Astrocyte (in vitro differentiated cells and primary cell): ENCODE measurements at regions not wholly inside any gene's neighbourhood (a gene's known extent, or its start where the extent isn't known, plus 50 kb on each side); places are given as distances from the start of the nearest gene placed in this dataset.

Experiments
- DNase-seq: peaks from one replicate; pipeline ENCODE4 v3.0.0-alpha.2; 2010; ENCODE audit warnings: low read depth
- FAIRE-seq: peaks from 2 replicates; lab custom pipeline; 2011; peaks lifted over from hg19 to GRCh38; lab: Jason Lieb, UNC
- H2AFZ ChIP-seq: 2 replicates; pipeline ENCODE4 v1.6.0; 2012; ENCODE audit warnings: low read depth, low read length, inconsistent platforms
- H3K27ac ChIP-seq: 2 replicates; pipeline ENCODE4 v1.5.1; 2011; ENCODE audit warnings: low read depth, low read length, inconsistent platforms
- H3K27me3 ChIP-seq: 2 replicates; pipeline ENCODE4 v1.6.0; 2011; ENCODE audit warnings: low read length, inconsistent platforms; ENCODE audit not compliant: insufficient read depth
- H3K36me3 ChIP-seq: 2 replicates; pipeline ENCODE4 v1.5.1; 2011; ENCODE audit warnings: low read length, inconsistent platforms; ENCODE audit not compliant: insufficient read depth
- H3K4me1 ChIP-seq: 2 replicates; pipeline ENCODE4 v1.5.1; 2011; ENCODE audit warnings: low read length, inconsistent platforms; ENCODE audit not compliant: insufficient read depth
- H3K4me2 ChIP-seq: 2 replicates; pipeline ENCODE4 v1.6.0; 2012; ENCODE audit warnings: low read length, inconsistent platforms
- H3K4me3 ChIP-seq: 2 replicates; pipeline ENCODE4 v1.5.1; 2011; ENCODE audit warnings: low read depth, mild to moderate bottlenecking, low read length, inconsistent platforms; ENCODE audit not compliant: insufficient read depth
- H3K79me2 ChIP-seq: 2 replicates; pipeline ENCODE4 v1.6.0; 2012; ENCODE audit warnings: mild to moderate bottlenecking, low read length, inconsistent platforms; ENCODE audit not compliant: insufficient read depth
- H3K9ac ChIP-seq: 2 replicates; pipeline ENCODE4 v1.6.0; 2012; ENCODE audit warnings: mild to moderate bottlenecking, low read length, inconsistent platforms
- H3K9me3 ChIP-seq: 2 replicates; pipeline ENCODE4 v1.5.1; 2012; ENCODE audit warnings: low read depth, mild to moderate bottlenecking, low read length, inconsistent platforms; ENCODE audit not compliant: insufficient read depth
- H4K20me1 ChIP-seq: 2 replicates; pipeline ENCODE4 v1.6.0; 2012; ENCODE audit warnings: low read length, inconsistent platforms; ENCODE audit not compliant: insufficient read depth
- H3K27ac Mint-ChIP-seq: one replicate; pipeline ENCODE4 v1.8.0; 2021; ENCODE audit warnings: mild to moderate bottlenecking, mixed read lengths; ENCODE audit not compliant: unreplicated experiment
- H3K27me3 Mint-ChIP-seq: one replicate; pipeline ENCODE4 v1.8.0; 2021; ENCODE audit warnings: low read depth, mixed read lengths; ENCODE audit not compliant: unreplicated experiment
- H3K36me3 Mint-ChIP-seq: one replicate; pipeline ENCODE4 v1.8.0; 2021; ENCODE audit warnings: low read depth, mixed read lengths; ENCODE audit not compliant: unreplicated experiment
- H3K4me1 Mint-ChIP-seq: one replicate; pipeline ENCODE4 v1.8.0; 2021; ENCODE audit warnings: low read depth, mixed read lengths; ENCODE audit not compliant: unreplicated experiment
- H3K4me3 Mint-ChIP-seq: one replicate; pipeline ENCODE4 v1.8.0; 2021; ENCODE audit warnings: mild to moderate bottlenecking, moderate library complexity, mixed read lengths; ENCODE audit not compliant: unreplicated experiment
- H3K9me3 Mint-ChIP-seq: one replicate; pipeline ENCODE4 v1.8.0; 2021; ENCODE audit warnings: mild to moderate bottlenecking, mixed read lengths; ENCODE audit not compliant: unreplicated experiment
- EZH2 ChIP-seq: IDR thresholded peaks from 2 replicates; pipeline ENCODE4 v1.6.1; 2012; ENCODE audit warnings: mild to moderate bottlenecking, low read length, inconsistent platforms; ENCODE audit not compliant: insufficient read depth
- TF ChIP-seq, protein P1 (sequence below): IDR thresholded peaks from 2 replicates; pipeline ENCODE4 v1.5.1; 2011; ENCODE audit warnings: low read depth, mild to moderate bottlenecking, inconsistent platforms, low read length, moderate library complexity; ENCODE audit not compliant: insufficient read depth

DNA sequence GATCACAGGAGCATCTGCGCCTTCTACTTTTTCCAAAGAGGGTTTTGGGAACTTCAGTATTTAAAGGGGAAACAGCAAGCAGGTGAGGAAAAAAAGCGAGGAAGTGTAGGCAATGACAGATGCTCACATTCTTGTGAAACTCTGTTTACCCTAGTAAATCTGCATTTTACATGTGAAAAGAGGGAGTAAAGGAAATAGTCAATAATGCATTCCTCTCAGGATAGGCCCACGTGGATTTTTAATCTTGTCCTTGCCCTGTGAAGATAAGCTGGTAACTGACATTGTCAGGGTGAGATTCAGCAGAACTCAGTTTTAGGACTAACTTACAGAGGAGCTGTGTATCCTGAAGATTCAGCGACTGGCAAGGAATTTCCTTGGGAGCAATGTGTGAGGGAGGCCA lies 1119.2 kb upstream of the TMEM132C start:
- H3K4me3 Mint-ChIP-seq = no peak overlapping the region
- no peak overlapping the region for H3K27ac Mint-ChIP-seq
- H2AFZ ChIP-seq = no peak overlapping the region

DNA sequence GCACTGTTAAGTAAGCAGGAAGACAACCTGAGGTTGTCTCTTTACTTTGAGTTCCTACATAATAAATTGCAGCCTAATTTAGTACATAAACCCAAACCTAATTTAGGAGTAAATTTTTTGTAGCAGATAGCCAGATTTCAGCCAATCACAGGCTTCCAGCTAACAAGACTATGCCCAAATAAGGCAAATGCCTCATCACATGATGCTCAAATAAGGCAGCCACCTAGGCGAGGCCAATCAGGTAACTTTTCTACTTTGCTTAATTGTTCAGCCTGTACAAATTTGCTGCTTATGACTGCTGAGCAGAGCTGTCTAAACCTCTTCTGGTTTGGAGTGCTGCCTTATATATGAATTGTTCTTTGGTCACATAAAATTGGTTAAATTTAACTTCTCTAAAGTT lies 1118.7 kb upstream of the TMEM132C start:
- FAIRE-seq (no peak), DNase-seq (no peak)
- H4K20me1 ChIP-seq = no peaks in the 10 kb centered on the region
- H3K4me3 ChIP-seq = no peak overlapping the region
- H3K4me1 Mint-ChIP-seq = no peaks in the 10 kb centered on the region
- H3K9me3 ChIP-seq = no peaks in the 10 kb centered on the region
- peaks cover 6% of the 10 kb centered on the region for H3K9me3 Mint-ChIP-seq
- H3K27ac ChIP-seq = no peak overlapping the region
- H3K27me3 Mint-ChIP-seq = no peaks in the 10 kb centered on the region
- peaks cover 10% of the 10 kb centered on the region for H3K4me1 ChIP-seq
- no peaks in the 10 kb centered on the region for H3K27me3 ChIP-seq
- H3K9ac ChIP-seq = no peak overlapping the region
- no peak overlapping the region for H2AFZ ChIP-seq
- H3K36me3 ChIP-seq = no peaks in the 10 kb centered on the region
- H3K79me2 ChIP-seq = no peaks in the 10 kb centered on the region
- no peak overlapping the region for H3K4me3 Mint-ChIP-seq
- TF ChIP-seq EZH2 = no peak
- TF ChIP-seq, protein P1, sequence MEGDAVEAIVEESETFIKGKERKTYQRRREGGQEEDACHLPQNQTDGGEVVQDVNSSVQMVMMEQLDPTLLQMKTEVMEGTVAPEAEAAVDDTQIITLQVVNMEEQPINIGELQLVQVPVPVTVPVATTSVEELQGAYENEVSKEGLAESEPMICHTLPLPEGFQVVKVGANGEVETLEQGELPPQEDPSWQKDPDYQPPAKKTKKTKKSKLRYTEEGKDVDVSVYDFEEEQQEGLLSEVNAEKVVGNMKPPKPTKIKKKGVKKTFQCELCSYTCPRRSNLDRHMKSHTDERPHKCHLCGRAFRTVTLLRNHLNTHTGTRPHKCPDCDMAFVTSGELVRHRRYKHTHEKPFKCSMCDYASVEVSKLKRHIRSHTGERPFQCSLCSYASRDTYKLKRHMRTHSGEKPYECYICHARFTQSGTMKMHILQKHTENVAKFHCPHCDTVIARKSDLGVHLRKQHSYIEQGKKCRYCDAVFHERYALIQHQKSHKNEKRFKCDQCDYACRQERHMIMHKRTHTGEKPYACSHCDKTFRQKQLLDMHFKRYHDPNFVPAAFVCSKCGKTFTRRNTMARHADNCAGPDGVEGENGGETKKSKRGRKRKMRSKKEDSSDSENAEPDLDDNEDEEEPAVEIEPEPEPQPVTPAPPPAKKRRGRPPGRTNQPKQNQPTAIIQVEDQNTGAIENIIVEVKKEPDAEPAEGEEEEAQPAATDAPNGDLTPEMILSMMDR = no peak
- H3K27ac Mint-ChIP-seq = no peak overlapping the region
- no peaks in the 10 kb centered on the region for H3K36me3 Mint-ChIP-seq
- no peak overlapping the region for H3K4me2 ChIP-seq

More for the DNA sequence above, 1119.2 kb upstream of the TMEM132C start:
- no peaks in the 10 kb centered on the region for H3K79me2 ChIP-seq
- FAIRE-seq = no peak
- H3K4me1 ChIP-seq = peaks cover 10% of the 10 kb centered on the region
- TF ChIP-seq EZH2 = no peak
- TF ChIP-seq, protein P1 = no peak
- Mint-ChIP-seq H3K36me3 (no peaks in the 10 kb centered on the region), H3K4me1 (no peaks in the 10 kb centered on the region), H3K9me3 (peaks cover 6% of the 10 kb centered on the region), H3K27me3 (no peaks in the 10 kb centered on the region)
- no peak overlapping the region for H3K9ac ChIP-seq
- DNase-seq = no peak
- H3K36me3 ChIP-seq = no peaks in the 10 kb centered on the region
- H3K9me3 ChIP-seq = no peaks in the 10 kb centered on the region
- H3K4me2 ChIP-seq = no peak overlapping the region
- H4K20me1 ChIP-seq = no peaks in the 10 kb centered on the region
- no peak overlapping the region for H3K27ac ChIP-seq
- no peak overlapping the region for H3K4me3 ChIP-seq
- no peaks in the 10 kb centered on the region for H3K27me3 ChIP-seq

DNA sequence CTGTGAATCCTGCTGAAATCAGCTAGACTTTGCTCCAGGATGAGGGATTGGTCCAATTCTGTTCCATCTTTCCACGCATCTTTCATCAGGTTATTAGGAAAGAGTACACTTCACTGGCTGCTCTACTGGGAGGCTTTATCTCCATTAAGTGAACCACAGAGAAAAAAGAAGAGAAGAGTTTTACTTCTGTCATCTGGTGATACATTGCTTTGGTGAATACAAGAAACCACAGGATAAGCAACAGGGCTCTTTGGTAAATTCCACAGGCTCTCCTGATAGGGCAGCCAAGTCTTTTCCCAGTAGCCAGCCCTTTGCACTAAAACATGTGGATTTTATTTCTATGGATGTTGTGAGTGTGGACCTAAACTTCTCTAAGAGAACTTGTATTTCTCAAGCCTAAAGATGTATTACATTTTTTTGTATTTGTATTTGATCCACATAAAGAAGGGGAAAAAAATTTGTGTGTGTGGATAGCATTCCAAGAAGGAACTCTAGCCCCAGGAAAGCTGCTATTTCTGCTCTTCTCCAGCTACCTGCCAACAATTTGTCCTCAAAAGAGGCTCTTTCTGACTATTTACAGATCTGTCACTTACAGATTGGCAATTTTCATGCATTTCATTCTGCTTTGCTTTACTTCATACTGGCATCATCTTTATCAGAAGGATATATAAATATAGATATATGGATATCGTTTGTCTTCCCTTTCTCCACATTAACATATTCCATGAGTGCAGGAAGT lies 1117.6 kb upstream of the TMEM132C start:
- Mint-ChIP-seq H3K27me3 (no peaks in the 10 kb centered on the region), H3K27ac (no peak overlapping the region), H3K4me3 (no peak overlapping the region), H3K36me3 (no peaks in the 10 kb centered on the region), H3K9me3 (peaks cover 6% of the 10 kb centered on the region), H3K4me1 (no peaks in the 10 kb centered on the region)
- TF ChIP-seq, protein P1 = no peak
- no peak for TF ChIP-seq EZH2
- H3K4me1 ChIP-seq = peaks cover 10% of the 10 kb centered on the region
- H2AFZ ChIP-seq = no peak overlapping the region
- no peaks in the 10 kb centered on the region for H4K20me1 ChIP-seq
- no peak overlapping the region for H3K27ac ChIP-seq
- FAIRE-seq (no peak), DNase-seq (peak; percentile 90)
- no peaks in the 10 kb centered on the region for H3K9me3 ChIP-seq
- H3K79me2 ChIP-seq = no peaks in the 10 kb centered on the region
- H3K4me3 ChIP-seq = no peak overlapping the region
- H3K27me3 ChIP-seq = no peaks in the 10 kb centered on the region
- no peak overlapping the region for H3K4me2 ChIP-seq
- no peaks in the 10 kb centered on the region for H3K36me3 ChIP-seq
- H3K9ac ChIP-seq = no peak overlapping the region
